Spleen (tissue), 11 donors: ENCODE measurements at regions not wholly inside any gene's neighbourhood (a gene's known extent, or its start where the extent isn't known, plus 50 kb on each side); places are given as distances from the start of the nearest gene placed in this dataset.

Experiments
- DNase-seq: peaks from one replicate; pipeline ENCODE4 v3.0.0-alpha.2; 2020
- H3K27ac ChIP-seq, 8 donors: fragments of 200-600 bp; sonication (generic) in 7 of 8; 1 replicate in 4 of 8; 2 replicates in 4 of 8; pipeline versions ENCODE4 v1.5.0 to v1.8.0; 2016 to 2021; ENCODE audit warnings: inconsistent platforms in 4 of 8, mild to moderate bottlenecking in 4 of 8, moderate library complexity in 1 of 8
- H3K27me3 ChIP-seq, 7 donors: fragments of 200-600 bp; sonication (generic) in 6 of 7; replicated peaks in 1 of 7; 1 replicate in 4 of 7; 2 replicates in 3 of 7; pipeline versions ENCODE4 v1.5.0 to v1.8.0; 2016 to 2021; ENCODE audit warnings: inconsistent platforms in 3 of 7, mild to moderate bottlenecking in 1 of 7
- H3K36me3 ChIP-seq, 6 donors: fragments of 200-600 bp; sonication (generic) in 5 of 6; 1 replicate in 4 of 6; 2 replicates in 2 of 6; pipeline versions ENCODE4 v1.5.0 to v1.8.0; 2016 to 2021; ENCODE audit warnings: inconsistent platforms in 2 of 6
- H3K4me1 ChIP-seq, 6 donors: fragments of 200-600 bp; sonication (generic) in 5 of 6; 1 replicate in 3 of 6; 2 replicates in 3 of 6; pipeline versions ENCODE4 v1.5.0 to v1.8.0; 2016 to 2021; ENCODE audit warnings: inconsistent platforms in 3 of 6
- H3K4me3 ChIP-seq, 8 donors: fragments of 200-600 bp; sonication (generic) in 7 of 8; 1 replicate in 4 of 8; 2 replicates in 4 of 8; pipeline versions ENCODE4 v1.5.0 to v1.8.0; 2016 to 2021; ENCODE audit warnings: inconsistent platforms in 4 of 8, mild to moderate bottlenecking in 4 of 8, moderate library complexity in 2 of 8
- H3K9me3 ChIP-seq, 8 donors: fragments of 200-600 bp; sonication (generic) in 7 of 8; 1 replicate in 4 of 8; 2 replicates in 4 of 8; pipeline versions ENCODE4 v1.5.0 to v1.8.0; 2016 to 2021; ENCODE audit warnings: inconsistent platforms in 4 of 8
- POLR2A ChIP-seq, 3 donors: fragments of 450-650 bp; IDR thresholded peaks; one replicate each; pipeline ENCODE4 v1.5.1; 2017; ENCODE audit warnings: antibody characterized with exemption in 3 of 3, mild to moderate bottlenecking in 1 of 3
- POLR2AphosphoS5 ChIP-seq, 3 donors: sonication (generic); formaldehyde crosslinking; IDR thresholded peaks; one replicate each; pipeline ENCODE4 v1.5.1; 2017; ENCODE audit warnings: antibody characterized with exemption in 3 of 3
- WGBS, 5 donors: extraction: QIAGEN DNeasy Blood & Tissue Kit in 3 of 5; methylation state at CpG; one replicate each; pipeline versions ENCODE4 v1.1.5 to v1.1.7; 2013 to 2018; 5-methylcytosine and 5-hydroxymethylcytosine counted together
- intact Hi-C: fragments of 100-400 bp; cut with DNase I; formaldehyde crosslinking; loops from one replicate; pipeline ENCODE4 v1.15.0; 2023; ENCODE audit warnings: low total_unique reads
- TF ChIP-seq, protein P1 (sequence below), 11 experiments: fragments of 200-600 bp in 7 of 11; fragments of 450-650 bp in 4 of 11; sonication (generic) in 4 of 11; IDR thresholded peaks in 8 of 11; conservative IDR thresholded peaks in 3 of 11; 1 replicate in 7 of 11; 2 replicates in 4 of 11; pipeline versions ENCODE4 v1.4.0 to v1.8.0; 2016 to 2021; ENCODE audit warnings: antibody characterized with exemption in 11 of 11, inconsistent platforms in 4 of 11, mild to moderate bottlenecking in 1 of 11
- donor health status: healthy with polysubstance abuse.
- donor health status: DM: no; HTN: no; CAD: no; lungs with moderate emphysema.
- donor health status: DM: no; HTN: no; CAD: no.
- donor health status: Bipolar disorder and iron deficiency.
- donor health status: healthy.
- donor health status: DM: no; HTN: no; CAD: no.
- donor health status: DM: yes; HTN: yes; CAD: no.

GRCh38 chr13:29959086-29959485, 108.7 kb upstream of the UBL3 start:
- no peaks in the 10 kb centered on the region for H3K36me3 ChIP-seq
- H3K9me3 ChIP-seq = no peaks in the 10 kb centered on the region
- no peak overlapping the region for H3K27ac ChIP-seq
- intact Hi-C loops = no loop called here
- no peak for DNase-seq
- no peak overlapping the region for H3K4me3 ChIP-seq
- H3K27me3 ChIP-seq = peaks cover 0 to 7% (median 0%) of the 10 kb centered on the region in 7 donors
- TF ChIP-seq, protein P1, sequence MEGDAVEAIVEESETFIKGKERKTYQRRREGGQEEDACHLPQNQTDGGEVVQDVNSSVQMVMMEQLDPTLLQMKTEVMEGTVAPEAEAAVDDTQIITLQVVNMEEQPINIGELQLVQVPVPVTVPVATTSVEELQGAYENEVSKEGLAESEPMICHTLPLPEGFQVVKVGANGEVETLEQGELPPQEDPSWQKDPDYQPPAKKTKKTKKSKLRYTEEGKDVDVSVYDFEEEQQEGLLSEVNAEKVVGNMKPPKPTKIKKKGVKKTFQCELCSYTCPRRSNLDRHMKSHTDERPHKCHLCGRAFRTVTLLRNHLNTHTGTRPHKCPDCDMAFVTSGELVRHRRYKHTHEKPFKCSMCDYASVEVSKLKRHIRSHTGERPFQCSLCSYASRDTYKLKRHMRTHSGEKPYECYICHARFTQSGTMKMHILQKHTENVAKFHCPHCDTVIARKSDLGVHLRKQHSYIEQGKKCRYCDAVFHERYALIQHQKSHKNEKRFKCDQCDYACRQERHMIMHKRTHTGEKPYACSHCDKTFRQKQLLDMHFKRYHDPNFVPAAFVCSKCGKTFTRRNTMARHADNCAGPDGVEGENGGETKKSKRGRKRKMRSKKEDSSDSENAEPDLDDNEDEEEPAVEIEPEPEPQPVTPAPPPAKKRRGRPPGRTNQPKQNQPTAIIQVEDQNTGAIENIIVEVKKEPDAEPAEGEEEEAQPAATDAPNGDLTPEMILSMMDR (IDR thresholded peaks at IDR 0.05 in 8 of 11, conservative IDR thresholded peaks at IDR 0.05 in 3 of 11) = no peak
- TF ChIP-seq POLR2A (IDR thresholded peaks at IDR 0.05) = no peak
- TF ChIP-seq POLR2AphosphoS5 (IDR thresholded peaks at IDR 0.05) = no peak
- WGBS, 5 donors = 61 to 100% (median 88%) methylated on average over 1 of the region's 1 CpG
- peaks cover 1 to 16% (median 6%) of the 10 kb centered on the region in 6 donors for H3K4me1 ChIP-seq

DNA sequence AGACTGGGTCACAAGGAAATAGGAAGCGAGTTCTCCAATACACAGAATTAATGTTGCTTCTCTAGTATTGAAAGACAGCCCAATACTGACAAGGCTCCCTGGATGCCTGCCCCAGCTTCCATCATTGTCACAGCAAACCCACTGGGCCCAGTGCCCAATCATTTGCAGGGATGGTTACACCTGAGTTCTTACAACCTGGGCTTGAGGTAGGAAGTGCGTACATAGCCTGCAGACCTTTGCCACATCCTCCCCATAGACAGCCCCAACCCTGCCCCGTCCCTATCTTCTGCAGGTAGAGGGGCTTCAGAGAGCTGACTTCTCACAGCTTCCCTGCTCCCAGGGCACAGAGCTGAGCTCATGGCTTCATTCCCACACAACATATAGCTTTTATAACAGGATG, 108.1 kb upstream of the UBL3 start:
- H3K4me3 ChIP-seq = no peak overlapping the region
- DNase-seq = no peak
- H3K27ac ChIP-seq = no peak overlapping the region
- peaks cover 0 to 7% (median 0%) of the 10 kb centered on the region in 7 donors for H3K27me3 ChIP-seq
- H3K36me3 ChIP-seq = no peaks in the 10 kb centered on the region
- no peak for TF ChIP-seq POLR2AphosphoS5 (IDR thresholded peaks at IDR 0.05)
- TF ChIP-seq, protein P1 (IDR thresholded peaks at IDR 0.05 in 8 of 11, conservative IDR thresholded peaks at IDR 0.05 in 3 of 11) = no peak
- TF ChIP-seq POLR2A (IDR thresholded peaks at IDR 0.05) = no peak
- WGBS, 5 donors = 85 to 94% (median 90%) methylated on average over 3 of the region's 3 CpGs
- peaks cover 3 to 22% (median 11%) of the 10 kb centered on the region in 6 donors for H3K4me1 ChIP-seq
- intact Hi-C loops = no loop called here
- H3K9me3 ChIP-seq = no peaks in the 10 kb centered on the region

GRCh38 chr13:29957320-29957719, 106.9 kb upstream of the UBL3 start:
- peaks cover 0 to 7% (median 0%) of the 10 kb centered on the region in 7 donors for H3K27me3 ChIP-seq
- no peak overlapping the region for H3K4me3 ChIP-seq
- H3K36me3 ChIP-seq = no peaks in the 10 kb centered on the region
- H3K27ac ChIP-seq = no peak overlapping the region
- intact Hi-C loops = no loop called here
- no peak for DNase-seq
- WGBS, 5 donors = 67 to 74% (median 67%) methylated on average over 8 of the region's 8 CpGs
- H3K4me1 ChIP-seq = peaks cover 3 to 23% (median 12%) of the 10 kb centered on the region in 6 donors
- TF ChIP-seq, protein P1 (IDR thresholded peaks at IDR 0.05 in 8 of 11, conservative IDR thresholded peaks at IDR 0.05 in 3 of 11) = no peak
- TF ChIP-seq POLR2A (IDR thresholded peaks at IDR 0.05) = no peak
- no peak for TF ChIP-seq POLR2AphosphoS5 (IDR thresholded peaks at IDR 0.05)
- no peaks in the 10 kb centered on the region for H3K9me3 ChIP-seq

DNA sequence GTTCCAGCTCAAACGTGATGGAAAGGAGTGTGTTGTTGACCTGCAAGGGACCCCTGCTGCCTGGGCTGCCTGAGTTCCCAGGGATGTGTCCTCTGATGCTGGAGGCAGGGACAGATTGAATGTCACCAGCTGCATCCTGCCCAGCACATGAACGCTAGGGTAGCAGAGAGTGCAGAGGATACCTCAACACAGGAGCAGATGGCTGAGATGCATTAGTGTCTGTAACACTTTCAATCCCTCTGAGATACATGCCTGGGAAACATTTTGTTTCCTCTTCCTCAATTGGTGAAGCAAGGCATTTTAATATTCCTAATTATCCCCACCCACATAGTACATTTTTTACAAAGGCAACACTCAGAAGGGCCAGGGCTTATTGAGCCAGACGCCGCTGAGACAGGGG, 106.4 kb upstream of the UBL3 start:
- Histone ChIP-seq H3K4me3 (no peak overlapping the region), H3K36me3 (no peaks in the 10 kb centered on the region), H3K27me3 (peaks cover 0 to 7% (median 0%) of the 10 kb centered on the region in 7 donors), H3K9me3 (no peaks in the 10 kb centered on the region), H3K4me1 (peaks cover 3 to 23% (median 12%) of the 10 kb centered on the region in 6 donors), H3K27ac (no peak overlapping the region)
- no peak for DNase-seq
- WGBS, 5 donors = 28 to 38% (median 33%) methylated on average over 4 of the region's 4 CpGs
- intact Hi-C loops = no loop called here
- TF ChIP-seq POLR2A (IDR thresholded peaks at IDR 0.05) = no peak
- TF ChIP-seq, protein P1 (IDR thresholded peaks at IDR 0.05 in 8 of 11, conservative IDR thresholded peaks at IDR 0.05 in 3 of 11) = no peak
- no peak for TF ChIP-seq POLR2AphosphoS5 (IDR thresholded peaks at IDR 0.05)
